ENCODE measurements at regions not wholly inside any gene's neighbourhood (a gene's known extent, or its start where the extent isn't known, plus 50 kb on each side); places are given as distances from the start of the nearest gene placed in this dataset.

DNA sequence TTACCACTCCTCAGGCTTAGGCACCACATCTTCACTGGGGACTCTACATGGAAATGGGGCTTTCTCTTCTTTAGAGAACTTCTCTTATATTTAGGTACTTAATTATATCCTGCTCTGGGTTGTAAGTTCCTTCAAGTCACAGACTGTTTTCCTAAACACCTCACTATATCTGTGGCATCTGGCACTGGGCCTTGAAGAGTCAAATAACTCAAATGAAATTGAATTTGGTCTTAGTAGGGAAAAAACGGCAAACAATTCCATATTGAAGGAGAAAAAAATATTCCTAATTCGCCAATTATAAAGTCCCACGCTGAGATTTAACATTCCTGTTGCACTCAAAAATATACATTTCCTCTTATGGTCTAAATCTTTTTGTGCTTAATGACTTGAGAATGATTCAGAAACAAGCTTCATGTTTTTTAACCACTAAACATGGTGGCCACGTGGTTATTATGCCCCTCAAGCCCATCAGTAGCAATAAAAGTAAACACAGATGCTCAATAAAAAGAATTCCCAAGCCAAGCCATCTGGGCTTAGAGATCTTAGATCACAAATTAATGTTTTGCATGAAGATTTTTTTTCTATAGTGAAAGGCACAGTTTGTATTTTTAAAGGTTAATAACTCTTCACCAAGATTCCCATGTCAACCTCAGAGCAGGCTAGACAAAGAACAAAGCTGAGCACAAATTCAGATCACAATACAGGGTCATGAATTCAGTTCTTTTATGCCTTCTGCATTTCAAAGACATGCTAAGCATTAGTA lies 105.5 kb upstream of the SYT4 start:
- H3K9ac ChIP-seq (ENCODE audit: control insufficient read depth, extremely low read depth, insufficient read depth, low read length) = no peak overlapping the region
- FAIRE-seq (no peak), DNase-seq (ENCODE audit: low read depth, low spot score) (no peak)
- H3K36me3 ChIP-seq (ENCODE audit: control insufficient read depth in 2 of 2, extremely low read depth in 1 of 2, insufficient read depth in 2 of 2, low read length in 2 of 2) = no peaks in the 10 kb centered on the region
- H3K79me2 ChIP-seq (ENCODE audit: control insufficient read depth, insufficient read depth, low read length) = no peaks in the 10 kb centered on the region
- H3K9me1 ChIP-seq (ENCODE audit: control insufficient read depth, extremely low read depth, insufficient read depth, low read length) = no peaks in the 10 kb centered on the region
- TF ChIP-seq EZH2 (IDR thresholded peaks at IDR 0.05; ENCODE audit: low read length) (no peak), CTCF (optimal IDR thresholded peaks at IDR 0.05 in 1 of 3, IDR thresholded peaks at IDR 0.05 in 1 of 3, conservative IDR thresholded peaks at IDR 0.05 in 1 of 3; ENCODE audit: extremely low read depth in 1 of 3, insufficient read depth in 2 of 3, low read length in 3 of 3) (no peak)
- no peaks in the 10 kb centered on the region for H3K27me3 ChIP-seq (ENCODE audit: control insufficient read depth, extremely low read depth, insufficient read depth, low read length)
- H3K27ac ChIP-seq (ENCODE audit: control insufficient read depth, insufficient read depth, low read length) = no peak overlapping the region
- no peak overlapping the region for H3K4me2 ChIP-seq (ENCODE audit: control insufficient read depth, extremely low read depth, insufficient read depth, low read depth, low read length)
- no peak overlapping the region for H3K4me3 ChIP-seq (ENCODE audit: control insufficient read depth in 2 of 3, extremely low read depth in 1 of 3, insufficient read depth in 2 of 3, low read depth in 1 of 3, low read length in 3 of 3)
- dilution Hi-C loops (cut with MboI; ENCODE audit: extremely low pct_ligation_motif_present, low sequenced_read_pairs) = no loop called here
- H4K20me1 ChIP-seq (ENCODE audit: control insufficient read depth, extremely low read depth, insufficient read depth, low read length) = no peaks in the 10 kb centered on the region
- H3K9me3 ChIP-seq (ENCODE audit: control insufficient read depth, low read depth, low read length) = no peaks in the 10 kb centered on the region
- H2AFZ ChIP-seq (ENCODE audit: control insufficient read depth, low read length) = no peak overlapping the region
- H3K4me1 ChIP-seq (ENCODE audit: control insufficient read depth, extremely low read depth, insufficient read depth, low read length) = no peaks in the 10 kb centered on the region

DNA sequence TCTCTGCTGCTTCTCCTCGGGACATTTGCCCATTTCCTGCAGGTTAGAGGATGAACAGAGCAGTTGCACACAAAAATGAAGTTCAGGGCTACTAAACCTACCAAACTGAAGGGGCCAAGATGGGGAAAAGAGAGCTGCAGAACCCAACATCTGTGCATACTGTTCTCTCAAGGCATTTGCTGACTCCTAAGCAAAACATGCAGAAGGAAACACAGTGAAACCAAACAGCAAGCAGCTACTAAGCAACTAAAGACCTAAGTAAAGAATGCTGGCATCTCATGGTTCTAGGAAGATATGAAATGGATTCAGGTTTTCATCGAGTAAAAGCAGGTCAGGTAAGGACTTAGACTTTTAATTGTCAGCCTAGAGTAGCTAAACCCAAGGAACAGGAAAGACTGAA lies 111.9 kb upstream of the SYT4 start:
- no peak overlapping the region for H3K9ac ChIP-seq (ENCODE audit: control insufficient read depth, extremely low read depth, insufficient read depth, low read length)
- no peak overlapping the region for H2AFZ ChIP-seq (ENCODE audit: control insufficient read depth, low read length)
- no peak overlapping the region for H3K4me3 ChIP-seq (ENCODE audit: control insufficient read depth in 2 of 3, extremely low read depth in 1 of 3, insufficient read depth in 2 of 3, low read depth in 1 of 3, low read length in 3 of 3)
- no peaks in the 10 kb centered on the region for H3K4me1 ChIP-seq (ENCODE audit: control insufficient read depth, extremely low read depth, insufficient read depth, low read length)
- no peak for DNase-seq (ENCODE audit: low read depth, low spot score)
- no peak overlapping the region for H3K27ac ChIP-seq (ENCODE audit: control insufficient read depth, insufficient read depth, low read length)
- dilution Hi-C loops (cut with MboI; ENCODE audit: extremely low pct_ligation_motif_present, low sequenced_read_pairs) = no loop called here
- TF ChIP-seq CTCF (optimal IDR thresholded peaks at IDR 0.05 in 1 of 3, IDR thresholded peaks at IDR 0.05 in 1 of 3, conservative IDR thresholded peaks at IDR 0.05 in 1 of 3; ENCODE audit: extremely low read depth in 1 of 3, insufficient read depth in 2 of 3, low read length in 3 of 3) (no peak), EZH2 (IDR thresholded peaks at IDR 0.05; ENCODE audit: low read length) (no peak)
- no peaks in the 10 kb centered on the region for H4K20me1 ChIP-seq (ENCODE audit: control insufficient read depth, extremely low read depth, insufficient read depth, low read length)
- H3K9me3 ChIP-seq (ENCODE audit: control insufficient read depth, low read depth, low read length) = no peaks in the 10 kb centered on the region
- H3K4me2 ChIP-seq (ENCODE audit: control insufficient read depth, extremely low read depth, insufficient read depth, low read depth, low read length) = no peak overlapping the region
- H3K36me3 ChIP-seq (ENCODE audit: control insufficient read depth in 2 of 2, extremely low read depth in 1 of 2, insufficient read depth in 2 of 2, low read length in 2 of 2) = no peaks in the 10 kb centered on the region
- H3K79me2 ChIP-seq (ENCODE audit: control insufficient read depth, insufficient read depth, low read length) = no peaks in the 10 kb centered on the region
- no peaks in the 10 kb centered on the region for H3K27me3 ChIP-seq (ENCODE audit: control insufficient read depth, extremely low read depth, insufficient read depth, low read length)
- H3K9me1 ChIP-seq (ENCODE audit: control insufficient read depth, extremely low read depth, insufficient read depth, low read length) = no peaks in the 10 kb centered on the region
- no peak for FAIRE-seq

All from keratinocyte (primary cell).